ENCODE measurements at regions not wholly inside any gene's neighbourhood (a gene's known extent, or its start where the extent isn't known, plus 50 kb on each side); places are given as distances from the start of the nearest gene placed in this dataset.

DNA sequence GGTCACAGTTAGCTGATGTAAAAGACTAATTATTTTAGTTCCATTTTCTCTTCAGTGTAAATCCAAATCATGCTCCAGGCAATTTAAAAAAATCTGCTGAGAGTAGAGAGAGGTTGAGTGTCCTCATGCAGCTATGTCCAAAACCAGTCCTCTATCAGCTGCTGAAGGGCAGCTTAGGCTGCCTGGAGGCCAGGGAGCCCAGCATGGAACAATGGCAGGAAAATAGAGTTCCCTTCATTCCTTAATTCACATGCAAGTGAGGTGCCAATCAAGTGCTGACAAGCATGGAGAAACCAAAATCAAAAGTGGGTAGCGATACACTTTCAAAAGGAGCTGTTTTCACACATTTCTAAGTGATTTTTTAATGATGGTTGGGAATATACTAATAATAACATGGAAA lies 78.3 kb upstream of the POU5F2 start:
- BruUV-seq (replicated peaks) = no TSS peak
- ChIA-PET CTCF (ENCODE audit: unreplicated experiment) (no interaction called here), POLR2A (interaction anchor here (0.5 kb wide), 1 partner anchor 1060 kb away, joined by 3 read pairs; no protein-coding TSS in a partner anchor)
- Histone ChIP-seq H3K4me1 (ENCODE audit: insufficient read depth, low read length, poor library complexity, severe bottlenecking) (no peaks in the 10 kb centered on the region), H3K27ac (ENCODE audit: low read depth, low read length, poor library complexity, severe bottlenecking) (no peak overlapping the region), H3K9me3 (ENCODE audit: low read length) (no peaks in the 10 kb centered on the region), H2AFZ (ENCODE audit: low read length) (no peak overlapping the region), H4K20me1 (ENCODE audit: insufficient read depth, low read length) (no peaks in the 10 kb centered on the region), H3K79me2 (ENCODE audit: insufficient read depth, low read depth, low read length) (no peaks in the 10 kb centered on the region), H3K9me2 (ENCODE audit: insufficient read depth, low read length) (no peaks in the 10 kb centered on the region; the same call in 1 of the 2 replicates), H3K4me3 (ENCODE audit: low read depth, low read length, poor library complexity, severe bottlenecking) (no peak overlapping the region), H3K36me3 (ENCODE audit: insufficient read depth, low read length) (no peaks in the 10 kb centered on the region), H3K4me2 (ENCODE audit: low read length) (no peak overlapping the region)
- no peak for TF ChIP-seq EZH2phosphoT487 (IDR thresholded peaks at IDR 0.05; ENCODE audit: borderline replicate concordance, low read depth, low read length)
- TF ChIP-seq CTCF (conservative IDR thresholded peaks at IDR 0.05; ENCODE audit: low read length) = no peak
- intact Hi-C loops (cut with micrococcal nuclease; ENCODE audit: unreplicated experiment) = no loop called here
- no peak for DNase-seq (ENCODE audit: low spot score)

DNA sequence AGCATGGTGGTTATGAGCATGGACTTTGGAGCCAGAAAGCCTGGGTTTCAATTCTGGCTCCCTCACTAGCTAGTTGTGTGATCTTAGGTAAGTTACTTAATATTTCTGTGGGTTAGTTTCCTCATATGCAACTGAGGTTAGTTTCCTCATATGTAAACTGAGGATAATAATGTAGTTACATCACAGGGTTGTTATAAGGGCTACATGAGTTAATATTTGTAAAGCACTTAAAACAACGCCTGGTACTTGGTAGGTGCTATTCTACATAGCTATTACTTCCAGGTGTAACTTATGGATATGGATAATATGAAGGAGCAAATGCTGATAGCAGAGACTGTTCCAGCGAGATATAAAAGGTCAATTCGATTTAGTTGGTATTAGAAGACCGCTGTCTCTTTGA lies 69.4 kb upstream of the POU5F2 start:
- no peak for DNase-seq (ENCODE audit: low spot score)
- Histone ChIP-seq H3K27ac (ENCODE audit: low read depth, low read length, poor library complexity, severe bottlenecking) (no peak overlapping the region), H3K36me3 (ENCODE audit: insufficient read depth, low read length) (no peaks in the 10 kb centered on the region), H4K20me1 (ENCODE audit: insufficient read depth, low read length) (no peaks in the 10 kb centered on the region), H3K4me3 (ENCODE audit: low read depth, low read length, poor library complexity, severe bottlenecking) (no peak overlapping the region), H3K9me2 (ENCODE audit: insufficient read depth, low read length) (no peaks in the 10 kb centered on the region), H3K4me2 (ENCODE audit: low read length) (no peak overlapping the region), H3K4me1 (ENCODE audit: insufficient read depth, low read length, poor library complexity, severe bottlenecking) (no peaks in the 10 kb centered on the region), H2AFZ (ENCODE audit: low read length) (no peak overlapping the region), H3K79me2 (ENCODE audit: insufficient read depth, low read depth, low read length) (no peaks in the 10 kb centered on the region), H3K9me3 (ENCODE audit: low read length) (no peaks in the 10 kb centered on the region)
- POLR2A ChIA-PET = no interaction called here
- CTCF ChIA-PET (ENCODE audit: unreplicated experiment) = no interaction called here
- intact Hi-C loops (cut with micrococcal nuclease; ENCODE audit: unreplicated experiment) = no loop called here
- TF ChIP-seq EZH2phosphoT487 (IDR thresholded peaks at IDR 0.05; ENCODE audit: borderline replicate concordance, low read depth, low read length) = no peak
- TF ChIP-seq CTCF (conservative IDR thresholded peaks at IDR 0.05; ENCODE audit: low read length) = no peak
- BruUV-seq (replicated peaks) = no TSS peak

- TF ChIP-seq EZH2phosphoT487 (IDR thresholded peaks at IDR 0.05; ENCODE audit: borderline replicate concordance, low read depth, low read length) (no peak), CTCF (conservative IDR thresholded peaks at IDR 0.05; ENCODE audit: low read length) (no peak)
- no peak overlapping the region for H3K4me2 ChIP-seq (ENCODE audit: low read length)
- H3K79me2 ChIP-seq (ENCODE audit: insufficient read depth, low read depth, low read length) = no peaks in the 10 kb centered on the region
- H3K9me2 ChIP-seq (ENCODE audit: insufficient read depth, low read length) = no peaks in the 10 kb centered on the region
- no peaks in the 10 kb centered on the region for H3K4me1 ChIP-seq (ENCODE audit: insufficient read depth, low read length, poor library complexity, severe bottlenecking)
- BruUV-seq (replicated peaks) = no TSS peak
- H3K4me3 ChIP-seq (ENCODE audit: low read depth, low read length, poor library complexity, severe bottlenecking) = no peak overlapping the region
- DNase-seq (ENCODE audit: low spot score) = no peak
- no peaks in the 10 kb centered on the region for H3K36me3 ChIP-seq (ENCODE audit: insufficient read depth, low read length)
- ChIA-PET CTCF (ENCODE audit: unreplicated experiment) (no interaction called here), POLR2A (no interaction called here)
- no peaks in the 10 kb centered on the region for H4K20me1 ChIP-seq (ENCODE audit: insufficient read depth, low read length)
- intact Hi-C loops (cut with micrococcal nuclease; ENCODE audit: unreplicated experiment) = no loop called here
- no peak overlapping the region for H2AFZ ChIP-seq (ENCODE audit: low read length)
- H3K9me3 ChIP-seq (ENCODE audit: low read length) = no peaks in the 10 kb centered on the region
- no peak overlapping the region for H3K27ac ChIP-seq (ENCODE audit: low read depth, low read length, poor library complexity, severe bottlenecking)
Measured at GRCh38 chr5:93809430-93809829, 68.0 kb upstream of the POU5F2 start.
